Nephron progenitor cell (in vitro differentiated cells): ENCODE measurements at regions not wholly inside any gene's neighbourhood (a gene's known extent, or its start where the extent isn't known, plus 50 kb on each side); places are given as distances from the start of the nearest gene placed in this dataset.
"Not testable (repeated sequence)": the region's sequence is repeated elsewhere in the genome, so short reads cannot be mapped to it uniquely, and the experiment has no call there.

Experiments
- DNase-seq: peaks from one replicate; pipeline ENCODE4 v3.0.0; 2021
- H3K27ac Mint-ChIP-seq: 2 replicates; pipeline ENCODE4 v1.8.0; 2021; ENCODE audit warnings: mild to moderate bottlenecking, moderate library complexity, mixed read lengths
- H3K27me3 Mint-ChIP-seq: 2 replicates; pipeline ENCODE4 v1.8.0; 2021; ENCODE audit warnings: mild to moderate bottlenecking, low read depth, mixed read lengths; ENCODE audit not compliant: poor library complexity
- H3K36me3 Mint-ChIP-seq: 2 replicates; pipeline ENCODE4 v1.8.0; 2021; ENCODE audit warnings: low read depth, mixed read lengths
- H3K4me1 Mint-ChIP-seq: 2 replicates; pipeline ENCODE4 v1.8.0; 2021; ENCODE audit warnings: mixed read lengths
- H3K4me3 Mint-ChIP-seq: 2 replicates; pipeline ENCODE4 v1.8.0; 2021; ENCODE audit warnings: mild to moderate bottlenecking, moderate library complexity, mixed read lengths
- H3K9me3 Mint-ChIP-seq: 2 replicates; pipeline ENCODE4 v1.8.0; 2021; ENCODE audit warnings: mild to moderate bottlenecking, moderate library complexity, mixed read lengths
- CTCF ChIP-seq: fragments of 200-600 bp; sonication (generic); IDR thresholded peaks from 2 replicates; pipeline ENCODE4 v1.5.0; 2021; ENCODE audit warnings: antibody characterized with exemption

- Mint-ChIP-seq H3K4me1 (no peaks in the 10 kb centered on the region), H3K36me3 (no peaks in the 10 kb centered on the region), H3K4me3 (no peak overlapping the region), H3K27me3 (peaks cover 2% of the 10 kb centered on the region), H3K27ac (no peak overlapping the region), H3K9me3 (no peaks in the 10 kb centered on the region)
- no peak for TF ChIP-seq CTCF
- DNase-seq, result no peak
Observed at GRCh38 chr4:155060419-155060818, 148.0 kb upstream of the NPY2R start.

- Mint-ChIP-seq H3K36me3 (no peaks in the 10 kb centered on the region), H3K27me3 (peaks cover 2% of the 10 kb centered on the region), H3K4me1 (no peaks in the 10 kb centered on the region), H3K9me3 (no peaks in the 10 kb centered on the region), H3K27ac (no peak overlapping the region), H3K4me3 (no peak overlapping the region)
- no peak for DNase-seq
- TF ChIP-seq CTCF, result no peak
Observed at GRCh38 chr4:155060873-155061272, 147.6 kb upstream of the NPY2R start.

- no peaks in the 10 kb centered on the region for H3K36me3 Mint-ChIP-seq
Observed at GRCh38 chr4:155062948-155063347, 145.5 kb upstream of the NPY2R start.

GRCh38 chr4:155064934-155065333, 143.5 kb upstream of the NPY2R start:
- H3K4me3 Mint-ChIP-seq, H3K36me3 Mint-ChIP-seq, DNase-seq, H3K4me1 Mint-ChIP-seq, H3K27me3 Mint-ChIP-seq, H3K27ac Mint-ChIP-seq, H3K9me3 Mint-ChIP-seq: not testable (repeated sequence)

More at GRCh38 chr4:155062948-155063347, 145.5 kb upstream of the NPY2R start:
- no peak overlapping the region for H3K27ac Mint-ChIP-seq
- no peak overlapping the region for H3K4me3 Mint-ChIP-seq
- no peak for DNase-seq
- peaks cover 2% of the 10 kb centered on the region for H3K27me3 Mint-ChIP-seq
- H3K4me1 Mint-ChIP-seq, result no peaks in the 10 kb centered on the region
- no peak for TF ChIP-seq CTCF
- H3K9me3 Mint-ChIP-seq, result no peaks in the 10 kb centered on the region

- no peak overlapping the region for H3K4me3 Mint-ChIP-seq
- TF ChIP-seq CTCF, result no peak
- no peaks in the 10 kb centered on the region for H3K9me3 Mint-ChIP-seq
- no peak for DNase-seq
- H3K36me3 Mint-ChIP-seq, result no peaks in the 10 kb centered on the region
- H3K4me1 Mint-ChIP-seq, result no peaks in the 10 kb centered on the region
- no peaks in the 10 kb centered on the region for H3K27me3 Mint-ChIP-seq
- H3K27ac Mint-ChIP-seq, result no peak overlapping the region
Observed at GRCh38 chr4:155066871-155067270, 141.6 kb upstream of the NPY2R start.

GRCh38 chr4:155071962-155072361, 136.5 kb upstream of the NPY2R start:
- TF ChIP-seq CTCF, result no peak
- no peaks in the 10 kb centered on the region for H3K4me1 Mint-ChIP-seq
- no peak overlapping the region for H3K27ac Mint-ChIP-seq
- peaks cover 2% of the 10 kb centered on the region for H3K27me3 Mint-ChIP-seq
- no peaks in the 10 kb centered on the region for H3K36me3 Mint-ChIP-seq
- no peak for DNase-seq
- no peaks in the 10 kb centered on the region for H3K9me3 Mint-ChIP-seq
- no peak overlapping the region for H3K4me3 Mint-ChIP-seq

GRCh38 chr4:155072417-155072816, 136.0 kb upstream of the NPY2R start:
- no peak overlapping the region for H3K27ac Mint-ChIP-seq
- peaks cover 2% of the 10 kb centered on the region for H3K27me3 Mint-ChIP-seq
- no peaks in the 10 kb centered on the region for H3K36me3 Mint-ChIP-seq
- no peak for TF ChIP-seq CTCF
- H3K9me3 Mint-ChIP-seq, result no peaks in the 10 kb centered on the region
- DNase-seq, result no peak
- H3K4me3 Mint-ChIP-seq, result no peak overlapping the region
- no peaks in the 10 kb centered on the region for H3K4me1 Mint-ChIP-seq
